ENCODE measurements at regions not wholly inside any gene's neighbourhood (a gene's known extent, or its start where the extent isn't known, plus 50 kb on each side); places are given as distances from the start of the nearest gene placed in this dataset.

- no peak overlapping the region for H3K27ac ChIP-seq (ENCODE audit: low read length)
- WGBS (ENCODE audit: insufficient coverage, low lambda C conversion rate), result no CpG with 5 or more reads among the region's 2 CpGs
- H3K27me3 ChIP-seq (ENCODE audit: control insufficient read depth, insufficient read depth, low read length), result no peaks in the 10 kb centered on the region
- no peaks in the 10 kb centered on the region for H3K36me3 ChIP-seq (ENCODE audit: control insufficient read depth, insufficient read depth, low read length)
- DNase-seq, result no peak
- no peaks in the 10 kb centered on the region for H3K9me3 ChIP-seq (ENCODE audit: control insufficient read depth, low read depth, low read length)
- H3K4me1 ChIP-seq (ENCODE audit: control insufficient read depth, insufficient read depth, low read length), result no peaks in the 10 kb centered on the region
- H3K4me3 ChIP-seq (ENCODE audit: low read length), result no peak overlapping the region
These were observed 252.7 kb downstream of the CASP12 start for GRCh38 chr11:104645261-104646222.

GRCh38 chr11:104637662-104638170 lies 260.5 kb downstream of the CASP12 start:
- no peaks in the 10 kb centered on the region for H3K9me3 ChIP-seq (ENCODE audit: control insufficient read depth, low read depth, low read length)
- no peaks in the 10 kb centered on the region for H3K27me3 ChIP-seq (ENCODE audit: control insufficient read depth, insufficient read depth, low read length)
- DNase-seq, result no peak
- no peaks in the 10 kb centered on the region for H3K4me1 ChIP-seq (ENCODE audit: control insufficient read depth, insufficient read depth, low read length)
- H3K4me3 ChIP-seq (ENCODE audit: low read length), result no peak overlapping the region
- WGBS (ENCODE audit: insufficient coverage, low lambda C conversion rate), result 67% methylated on average over 1 of the region's 2 CpGs
- H3K36me3 ChIP-seq (ENCODE audit: control insufficient read depth, insufficient read depth, low read length), result no peaks in the 10 kb centered on the region
- H3K27ac ChIP-seq (ENCODE audit: low read length), result no peak overlapping the region

GRCh38 chr11:104633226-104633625 lies 265.0 kb downstream of the CASP12 start:
- Histone ChIP-seq H3K27ac (ENCODE audit: low read length) (no peak overlapping the region), H3K4me3 (ENCODE audit: low read length) (no peak overlapping the region), H3K27me3 (ENCODE audit: control insufficient read depth, insufficient read depth, low read length) (no peaks in the 10 kb centered on the region), H3K9me3 (ENCODE audit: control insufficient read depth, low read depth, low read length) (no peaks in the 10 kb centered on the region), H3K4me1 (ENCODE audit: control insufficient read depth, insufficient read depth, low read length) (no peaks in the 10 kb centered on the region), H3K36me3 (ENCODE audit: control insufficient read depth, insufficient read depth, low read length) (no peaks in the 10 kb centered on the region)
- no peak for DNase-seq
- no CpG with 5 or more reads among the region's 1 CpG for WGBS (ENCODE audit: insufficient coverage, low lambda C conversion rate)

- Histone ChIP-seq H3K4me1 (ENCODE audit: control insufficient read depth, insufficient read depth, low read length) (no peaks in the 10 kb centered on the region), H3K9me3 (ENCODE audit: control insufficient read depth, low read depth, low read length) (no peaks in the 10 kb centered on the region), H3K4me3 (ENCODE audit: low read length) (no peak overlapping the region), H3K27me3 (ENCODE audit: control insufficient read depth, insufficient read depth, low read length) (no peaks in the 10 kb centered on the region), H3K36me3 (ENCODE audit: control insufficient read depth, insufficient read depth, low read length) (no peaks in the 10 kb centered on the region), H3K27ac (ENCODE audit: low read length) (no peak overlapping the region)
- 83% methylated on average over 2 of the region's 2 CpGs for WGBS (ENCODE audit: insufficient coverage, low lambda C conversion rate)
- no peak for DNase-seq
These were observed 267.9 kb downstream of the CASP12 start for GRCh38 chr11:104630352-104630751.

GRCh38 chr11:104625246-104625645 lies 273.0 kb downstream of the CASP12 start:
- H3K4me3 ChIP-seq (ENCODE audit: low read length), result no peak overlapping the region
- H3K36me3 ChIP-seq (ENCODE audit: control insufficient read depth, insufficient read depth, low read length), result no peaks in the 10 kb centered on the region
- no peaks in the 10 kb centered on the region for H3K4me1 ChIP-seq (ENCODE audit: control insufficient read depth, insufficient read depth, low read length)
- no CpG with 5 or more reads among the region's 2 CpGs for WGBS (ENCODE audit: insufficient coverage, low lambda C conversion rate)
- no peaks in the 10 kb centered on the region for H3K27me3 ChIP-seq (ENCODE audit: control insufficient read depth, insufficient read depth, low read length)
- H3K9me3 ChIP-seq (ENCODE audit: control insufficient read depth, low read depth, low read length), result no peaks in the 10 kb centered on the region
- DNase-seq, result no peak
- H3K27ac ChIP-seq (ENCODE audit: low read length), result no peak overlapping the region

GRCh38 chr11:104624021-104624420 lies 274.2 kb downstream of the CASP12 start:
- Histone ChIP-seq H3K36me3 (ENCODE audit: control insufficient read depth, insufficient read depth, low read length) (no peaks in the 10 kb centered on the region), H3K27me3 (ENCODE audit: control insufficient read depth, insufficient read depth, low read length) (no peaks in the 10 kb centered on the region), H3K9me3 (ENCODE audit: control insufficient read depth, low read depth, low read length) (no peaks in the 10 kb centered on the region), H3K27ac (ENCODE audit: low read length) (no peak overlapping the region), H3K4me1 (ENCODE audit: control insufficient read depth, insufficient read depth, low read length) (no peaks in the 10 kb centered on the region), H3K4me3 (ENCODE audit: low read length) (no peak overlapping the region)
- no peak for DNase-seq

- no peak for DNase-seq
- Histone ChIP-seq H3K9me3 (ENCODE audit: control insufficient read depth, low read depth, low read length) (no peaks in the 10 kb centered on the region), H3K27me3 (ENCODE audit: control insufficient read depth, insufficient read depth, low read length) (no peaks in the 10 kb centered on the region), H3K27ac (ENCODE audit: low read length) (no peak overlapping the region), H3K4me1 (ENCODE audit: control insufficient read depth, insufficient read depth, low read length) (no peaks in the 10 kb centered on the region), H3K4me3 (ENCODE audit: low read length) (no peak overlapping the region), H3K36me3 (ENCODE audit: control insufficient read depth, insufficient read depth, low read length) (no peaks in the 10 kb centered on the region)
- 88% methylated on average over 1 of the region's 1 CpG for WGBS (ENCODE audit: insufficient coverage, low lambda C conversion rate)
These were observed 274.7 kb downstream of the CASP12 start for GRCh38 chr11:104623518-104623917.

GRCh38 chr11:104620991-104621390 lies 277.3 kb downstream of the CASP12 start:
- Histone ChIP-seq H3K36me3 (ENCODE audit: control insufficient read depth, insufficient read depth, low read length) (no peaks in the 10 kb centered on the region), H3K9me3 (ENCODE audit: control insufficient read depth, low read depth, low read length) (no peaks in the 10 kb centered on the region), H3K4me1 (ENCODE audit: control insufficient read depth, insufficient read depth, low read length) (no peaks in the 10 kb centered on the region), H3K27ac (ENCODE audit: low read length) (no peak overlapping the region), H3K4me3 (ENCODE audit: low read length) (no peak overlapping the region), H3K27me3 (ENCODE audit: control insufficient read depth, insufficient read depth, low read length) (no peaks in the 10 kb centered on the region)
- DNase-seq, result no peak
- no CpG with 5 or more reads among the region's 1 CpG for WGBS (ENCODE audit: insufficient coverage, low lambda C conversion rate)

- no peaks in the 10 kb centered on the region for H3K9me3 ChIP-seq (ENCODE audit: control insufficient read depth, low read depth, low read length)
These were observed 278.5 kb downstream of the CASP12 start for GRCh38 chr11:104619751-104620150.

GRCh38 chr11:104618954-104619353 lies 279.3 kb downstream of the CASP12 start:
- no peak overlapping the region for H3K27ac ChIP-seq (ENCODE audit: low read length)
- no peaks in the 10 kb centered on the region for H3K9me3 ChIP-seq (ENCODE audit: control insufficient read depth, low read depth, low read length)
- no peak for DNase-seq
- H3K36me3 ChIP-seq (ENCODE audit: control insufficient read depth, insufficient read depth, low read length), result no peaks in the 10 kb centered on the region
- H3K4me1 ChIP-seq (ENCODE audit: control insufficient read depth, insufficient read depth, low read length), result no peaks in the 10 kb centered on the region
- H3K27me3 ChIP-seq (ENCODE audit: control insufficient read depth, insufficient read depth, low read length), result no peaks in the 10 kb centered on the region
- no peak overlapping the region for H3K4me3 ChIP-seq (ENCODE audit: low read length)
- 87% methylated on average over 4 of the region's 4 CpGs for WGBS (ENCODE audit: insufficient coverage, low lambda C conversion rate)

More at GRCh38 chr11:104619751-104620150, 278.5 kb downstream of the CASP12 start:
- no peak for DNase-seq
- H3K4me3 ChIP-seq (ENCODE audit: low read length), result no peak overlapping the region
- H3K27me3 ChIP-seq (ENCODE audit: control insufficient read depth, insufficient read depth, low read length), result no peaks in the 10 kb centered on the region
- no peaks in the 10 kb centered on the region for H3K4me1 ChIP-seq (ENCODE audit: control insufficient read depth, insufficient read depth, low read length)
- WGBS (ENCODE audit: insufficient coverage, low lambda C conversion rate), result no CpG with 5 or more reads among the region's 3 CpGs
- no peaks in the 10 kb centered on the region for H3K36me3 ChIP-seq (ENCODE audit: control insufficient read depth, insufficient read depth, low read length)
- no peak overlapping the region for H3K27ac ChIP-seq (ENCODE audit: low read length)

GRCh38 chr11:104614961-104615360 lies 283.3 kb downstream of the CASP12 start:
- no CpG with 5 or more reads among the region's 1 CpG for WGBS (ENCODE audit: insufficient coverage, low lambda C conversion rate)
- Histone ChIP-seq H3K4me1 (ENCODE audit: control insufficient read depth, insufficient read depth, low read length) (no peaks in the 10 kb centered on the region), H3K27me3 (ENCODE audit: control insufficient read depth, insufficient read depth, low read length) (no peaks in the 10 kb centered on the region), H3K4me3 (ENCODE audit: low read length) (no peak overlapping the region), H3K9me3 (ENCODE audit: control insufficient read depth, low read depth, low read length) (no peaks in the 10 kb centered on the region), H3K36me3 (ENCODE audit: control insufficient read depth, insufficient read depth, low read length) (no peaks in the 10 kb centered on the region), H3K27ac (ENCODE audit: low read length) (no peak overlapping the region)
- DNase-seq, result no peak
